ENCODE measurements at regions not wholly inside any gene's neighbourhood (a gene's known extent, or its start where the extent isn't known, plus 50 kb on each side); places are given as distances from the start of the nearest gene placed in this dataset.

- TF ChIP-seq TAF7 (optimal IDR thresholded peaks at IDR 0.05; ENCODE audit: borderline replicate concordance, low read depth, low read length): no peak
- TF ChIP-seq PHF8 (conservative IDR thresholded peaks at IDR 0.05; ENCODE audit: low read depth, low read length): no peak
- TF ChIP-seq NRF1 (IDR thresholded peaks at IDR 0.05; ENCODE audit: low read depth, low read length): no peak
- TF ChIP-seq SIN3A (conservative IDR thresholded peaks at IDR 0.05 in 1 of 2, IDR thresholded peaks at IDR 0.05 in 1 of 2; ENCODE audit: low read depth in 1 of 2, low read length in 2 of 2): no peak
- no peak for TF ChIP-seq EGR1 (IDR thresholded peaks at IDR 0.05; ENCODE audit: borderline replicate concordance, low read depth, low read length)
Observed at GRCh38 chr18:30613467-30613801, 429.1 kb downstream of the DSC3 start (continued).
